ENCODE measurements at regions not wholly inside any gene's neighbourhood (a gene's known extent, or its start where the extent isn't known, plus 50 kb on each side); places are given as distances from the start of the nearest gene placed in this dataset.
"Not testable (repeated sequence)": the region's sequence is repeated elsewhere in the genome, so short reads cannot be mapped to it uniquely, and the experiment has no call there.

- FAIRE-seq (no peak), DNase-seq (ENCODE audit: extremely low spot score, insufficient read length, low read depth) (no peak)
Observed at GRCh38 chr4:163077680-163078079, 89.0 kb downstream of the NAF1 start.

GRCh38 chr4:163072222-163072621 lies 94.5 kb downstream of the NAF1 start:
- no peak for DNase-seq (ENCODE audit: extremely low spot score, insufficient read length, low read depth)
- no peak for FAIRE-seq

GRCh38 chr4:163071308-163071707 lies 95.4 kb downstream of the NAF1 start:
- no peak for FAIRE-seq

GRCh38 chr4:163070023-163070422 lies 96.7 kb downstream of the NAF1 start:
- DNase-seq (ENCODE audit: extremely low spot score, insufficient read length, low read depth) (no peak), FAIRE-seq (no peak)

More at GRCh38 chr4:163071308-163071707, 95.4 kb downstream of the NAF1 start:
- no peak for DNase-seq (ENCODE audit: extremely low spot score, insufficient read length, low read depth)

GRCh38 chr4:163063891-163064290 lies 102.8 kb downstream of the NAF1 start:
- DNase-seq (ENCODE audit: extremely low spot score, insufficient read length, low read depth) (no peak), FAIRE-seq (no peak)

GRCh38 chr4:163048447-163048846 lies 118.2 kb downstream of the NAF1 start:
- FAIRE-seq (peak; percentile 71), DNase-seq (ENCODE audit: extremely low spot score, insufficient read length, low read depth) (no peak)

GRCh38 chr4:163042306-163042705 lies 124.4 kb downstream of the NAF1 start:
- peak; percentile 9 for FAIRE-seq
- DNase-seq (ENCODE audit: extremely low spot score, insufficient read length, low read depth) = no peak

- no peak for FAIRE-seq
- DNase-seq (ENCODE audit: extremely low spot score, insufficient read length, low read depth) = no peak
Observed at GRCh38 chr4:163017135-163017534, 149.6 kb downstream of the NAF1 start.

GRCh38 chr4:163012816-163013215 lies 153.9 kb downstream of the NAF1 start:
- no peak for DNase-seq (ENCODE audit: extremely low spot score, insufficient read length, low read depth)

GRCh38 chr4:163003979-163004378 lies 162.7 kb downstream of the NAF1 start:
- DNase-seq (ENCODE audit: extremely low spot score, insufficient read length, low read depth) = no peak
- no peak for FAIRE-seq

More at GRCh38 chr4:163012816-163013215, 153.9 kb downstream of the NAF1 start:
- no peak for FAIRE-seq

GRCh38 chr4:162988530-162988929 lies 178.2 kb downstream of the NAF1 start:
- DNase-seq (ENCODE audit: extremely low spot score, insufficient read length, low read depth) (no peak), FAIRE-seq (no peak)

- no peak for FAIRE-seq
- no peak for DNase-seq (ENCODE audit: extremely low spot score, insufficient read length, low read depth)
Observed at GRCh38 chr4:162985131-162985530, 181.6 kb downstream of the NAF1 start.

- FAIRE-seq = no peak
Observed at GRCh38 chr4:162984621-162985020, 182.1 kb downstream of the NAF1 start.

GRCh38 chr4:162981823-162982222 lies 184.9 kb downstream of the NAF1 start:
- DNase-seq (ENCODE audit: extremely low spot score, insufficient read length, low read depth) (no peak), FAIRE-seq (no peak)

More at GRCh38 chr4:162984621-162985020, 182.1 kb downstream of the NAF1 start:
- no peak for DNase-seq (ENCODE audit: extremely low spot score, insufficient read length, low read depth)

- no peak for DNase-seq (ENCODE audit: extremely low spot score, insufficient read length, low read depth)
- FAIRE-seq = no peak
Observed at GRCh38 chr4:162978398-162978797, 188.3 kb downstream of the NAF1 start.

GRCh38 chr4:162977788-162978187 lies 188.9 kb downstream of the NAF1 start:
- FAIRE-seq = no peak
- DNase-seq (ENCODE audit: extremely low spot score, insufficient read length, low read depth) = no peak

- no peak for FAIRE-seq
Observed at GRCh38 chr4:162972661-162973330, 193.9 kb downstream of the NAF1 start.

GRCh38 chr4:162969194-162969593 lies 197.5 kb downstream of the NAF1 start:
- DNase-seq (ENCODE audit: extremely low spot score, insufficient read length, low read depth) = no peak
- FAIRE-seq = no peak

More at GRCh38 chr4:162972661-162973330, 193.9 kb downstream of the NAF1 start:
- no peak for DNase-seq (ENCODE audit: extremely low spot score, insufficient read length, low read depth)

- DNase-seq (ENCODE audit: extremely low spot score, insufficient read length, low read depth); FAIRE-seq: not testable (repeated sequence)
Observed at GRCh38 chr4:162965978-162966377, 200.7 kb downstream of the NAF1 start.

- no peak for FAIRE-seq
- no peak for DNase-seq (ENCODE audit: extremely low spot score, insufficient read length, low read depth)
Observed at GRCh38 chr4:162959046-162959445, 207.6 kb downstream of the NAF1 start.

GRCh38 chr4:162957521-162958143 lies 209.1 kb downstream of the NAF1 start:
- DNase-seq (ENCODE audit: extremely low spot score, insufficient read length, low read depth) (no peak), FAIRE-seq (no peak)

- DNase-seq (ENCODE audit: extremely low spot score, insufficient read length, low read depth) = no peak
- no peak for FAIRE-seq
Observed at GRCh38 chr4:162954976-162955375, 211.7 kb downstream of the NAF1 start.

Data from GM18507 (cell line).